Choroid plexus epithelial cell (primary cell): ENCODE measurements at regions not wholly inside any gene's neighbourhood (a gene's known extent, or its start where the extent isn't known, plus 50 kb on each side); places are given as distances from the start of the nearest gene placed in this dataset.

ENCODE experiments used
- DNase-seq: peaks from one replicate; pipeline ENCODE4 v3.0.0-alpha.2; 2010; ENCODE audit warnings: low read depth
- H3K4me3 ChIP-seq: 2 replicates; pipeline ENCODE4 v1.5.1; 2011; ENCODE audit warnings: low read depth, mild to moderate bottlenecking, control low read depth, low read length, moderate library complexity
- TF ChIP-seq, protein P1 (sequence below): conservative IDR thresholded peaks from 2 replicates; pipeline ENCODE4 v1.5.1; 2011; ENCODE audit warnings: low read depth, mild to moderate bottlenecking, control low read depth, inconsistent platforms, low read length, moderate library complexity

DNA sequence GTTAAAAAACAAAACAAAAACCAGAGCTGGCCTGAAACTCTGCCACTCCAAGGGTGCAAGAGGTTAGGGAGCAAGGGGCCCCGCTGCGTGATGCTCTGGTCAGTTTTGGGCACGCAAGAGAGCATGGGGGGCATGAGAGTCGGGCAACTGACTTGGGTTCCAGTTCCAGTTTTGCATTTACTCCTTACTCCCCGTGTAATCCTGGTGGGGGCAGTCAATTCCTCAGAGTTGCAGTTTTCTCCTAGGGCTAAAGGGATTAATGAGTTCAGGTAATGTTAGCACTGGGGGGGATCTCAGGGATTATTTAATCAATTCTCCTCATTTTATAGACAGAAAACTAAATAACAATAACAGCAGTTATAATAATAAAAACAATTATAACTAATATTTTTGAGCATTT, 72.9 kb upstream of the PMFBP1 start:
- peak; percentile 17 for DNase-seq
- H3K4me3 ChIP-seq = no peak overlapping the region
- TF ChIP-seq, protein P1, sequence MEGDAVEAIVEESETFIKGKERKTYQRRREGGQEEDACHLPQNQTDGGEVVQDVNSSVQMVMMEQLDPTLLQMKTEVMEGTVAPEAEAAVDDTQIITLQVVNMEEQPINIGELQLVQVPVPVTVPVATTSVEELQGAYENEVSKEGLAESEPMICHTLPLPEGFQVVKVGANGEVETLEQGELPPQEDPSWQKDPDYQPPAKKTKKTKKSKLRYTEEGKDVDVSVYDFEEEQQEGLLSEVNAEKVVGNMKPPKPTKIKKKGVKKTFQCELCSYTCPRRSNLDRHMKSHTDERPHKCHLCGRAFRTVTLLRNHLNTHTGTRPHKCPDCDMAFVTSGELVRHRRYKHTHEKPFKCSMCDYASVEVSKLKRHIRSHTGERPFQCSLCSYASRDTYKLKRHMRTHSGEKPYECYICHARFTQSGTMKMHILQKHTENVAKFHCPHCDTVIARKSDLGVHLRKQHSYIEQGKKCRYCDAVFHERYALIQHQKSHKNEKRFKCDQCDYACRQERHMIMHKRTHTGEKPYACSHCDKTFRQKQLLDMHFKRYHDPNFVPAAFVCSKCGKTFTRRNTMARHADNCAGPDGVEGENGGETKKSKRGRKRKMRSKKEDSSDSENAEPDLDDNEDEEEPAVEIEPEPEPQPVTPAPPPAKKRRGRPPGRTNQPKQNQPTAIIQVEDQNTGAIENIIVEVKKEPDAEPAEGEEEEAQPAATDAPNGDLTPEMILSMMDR = peak; percentile 46

DNA sequence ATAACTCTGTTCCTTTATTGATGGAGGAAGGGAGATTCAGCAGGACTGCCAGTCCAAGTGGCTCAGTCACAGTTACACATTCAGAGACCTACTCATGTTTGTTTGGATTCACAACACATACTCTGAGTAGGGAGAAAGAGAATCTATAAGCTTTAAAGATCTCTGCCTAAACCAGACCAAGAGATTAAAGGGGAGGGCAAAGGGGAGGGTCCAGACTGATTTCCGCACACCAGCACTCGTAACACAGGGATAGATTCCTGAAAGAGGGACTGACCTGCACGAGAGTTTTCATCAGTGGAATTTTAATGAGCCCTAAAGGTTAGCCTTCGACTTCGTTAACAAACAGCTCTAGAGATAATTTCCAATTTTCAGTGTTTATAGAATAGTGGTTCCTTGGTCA, 71.7 kb upstream of the PMFBP1 start:
- no peak for DNase-seq
- no peak overlapping the region for H3K4me3 ChIP-seq
- TF ChIP-seq, protein P1 = no peak

DNA sequence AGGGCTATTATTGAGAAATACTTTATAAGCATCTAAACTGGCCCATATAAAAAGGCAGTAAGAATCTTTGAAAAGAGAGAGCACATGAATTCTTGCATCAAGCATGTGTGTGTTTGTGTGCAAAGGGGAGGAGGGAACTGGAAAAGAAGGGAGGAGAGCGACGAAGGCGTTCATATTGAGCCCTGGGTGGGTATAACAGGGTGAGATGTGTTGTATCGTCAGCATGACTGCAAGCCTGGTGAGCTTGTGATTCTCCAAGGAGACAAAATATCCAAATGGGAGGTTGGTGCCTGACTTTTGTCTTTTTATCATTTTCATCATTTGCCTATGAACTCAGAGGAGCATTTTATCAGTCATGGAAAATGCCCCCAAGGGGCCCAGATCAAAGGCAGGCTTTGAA, 70.8 kb upstream of the PMFBP1 start:
- TF ChIP-seq, protein P1 = no peak
- no peak for DNase-seq
- H3K4me3 ChIP-seq = no peak overlapping the region

DNA sequence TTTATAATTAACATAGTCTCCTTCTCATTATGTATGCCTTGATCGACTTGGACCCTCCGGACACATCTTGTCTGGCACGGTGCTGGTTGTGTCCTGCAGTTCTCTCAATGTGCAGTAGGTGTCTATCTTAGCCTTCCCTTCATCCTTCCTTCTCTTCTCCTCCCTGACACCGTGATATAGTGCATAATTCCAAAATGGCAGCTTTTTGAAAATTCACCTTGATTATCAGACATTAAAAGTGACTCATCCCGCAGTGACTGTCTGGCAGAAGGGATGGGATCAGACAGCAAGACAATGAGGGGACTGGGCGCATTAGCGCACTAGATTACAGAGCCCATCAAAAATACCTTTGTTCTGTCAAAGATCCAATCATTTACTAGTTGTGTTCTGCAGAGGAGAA, 70.0 kb upstream of the PMFBP1 start:
- TF ChIP-seq, protein P1 = peak; percentile 95
- peak; percentile 79 for DNase-seq
- H3K4me3 ChIP-seq = no peak overlapping the region

DNA sequence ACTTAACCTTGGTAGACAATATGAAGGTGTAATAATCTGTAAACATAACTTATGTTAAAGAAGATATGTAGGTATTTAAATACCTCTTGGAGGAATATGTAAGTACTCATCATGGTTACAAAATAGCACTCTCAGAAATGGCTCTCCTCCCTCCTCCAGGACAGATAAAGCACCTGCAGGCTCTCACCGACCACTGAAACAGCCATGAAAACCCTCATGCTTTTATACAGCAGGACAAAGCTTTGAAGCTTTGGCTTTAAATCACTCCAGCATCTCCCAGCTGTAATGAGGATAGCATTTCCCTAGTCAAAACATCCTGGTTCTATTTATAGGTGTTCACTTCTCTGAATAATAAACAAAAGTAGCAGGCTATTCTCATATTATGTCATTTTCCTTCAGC, 69.1 kb upstream of the PMFBP1 start:
- TF ChIP-seq, protein P1 = no peak
- no peak overlapping the region for H3K4me3 ChIP-seq
- no peak for DNase-seq

DNA sequence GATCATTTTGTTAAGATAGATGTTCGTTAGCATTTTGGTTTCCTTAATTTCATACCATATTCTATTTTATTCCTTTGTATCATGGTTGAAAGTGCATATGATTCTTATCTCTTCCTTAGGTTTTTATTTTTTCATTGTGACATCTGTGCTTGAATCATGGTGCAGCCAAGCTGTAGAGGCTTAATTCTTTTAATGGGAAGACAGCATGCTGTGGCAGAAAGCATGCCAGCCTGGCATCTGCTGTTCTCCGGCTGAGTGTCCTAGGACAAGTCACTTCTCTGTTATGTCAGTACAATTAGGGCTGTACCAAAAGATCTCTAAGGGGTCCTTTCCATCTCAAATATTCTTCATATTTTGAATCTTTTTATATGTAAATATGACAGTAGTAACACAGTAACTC, 68.5 kb upstream of the PMFBP1 start:
- H3K4me3 ChIP-seq = no peak overlapping the region
- TF ChIP-seq, protein P1 = no peak
- no peak for DNase-seq

DNA sequence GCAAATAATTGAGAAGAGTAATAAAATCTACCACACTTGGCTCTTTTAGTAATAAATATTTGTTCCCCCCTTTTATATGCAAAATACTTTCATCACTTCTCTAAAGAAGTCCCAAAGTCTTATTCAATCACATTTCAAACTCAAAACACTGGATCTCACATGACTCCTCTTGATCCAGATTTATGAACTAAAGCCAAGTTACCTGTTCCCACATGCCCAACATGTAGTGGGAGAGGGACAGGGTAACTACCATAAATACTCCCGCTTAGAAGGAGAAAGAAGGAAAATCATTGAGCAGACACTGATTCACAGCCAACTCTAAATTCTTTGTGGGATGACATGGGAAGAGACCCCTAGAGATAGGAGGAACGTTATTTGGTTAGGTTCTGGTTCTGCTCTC, 64.9 kb upstream of the PMFBP1 start:
- no peak overlapping the region for H3K4me3 ChIP-seq
- DNase-seq = no peak
- TF ChIP-seq, protein P1 = no peak
